ENCODE measurements at regions not wholly inside any gene's neighbourhood (a gene's known extent, or its start where the extent isn't known, plus 50 kb on each side); places are given as distances from the start of the nearest gene placed in this dataset.

DNA sequence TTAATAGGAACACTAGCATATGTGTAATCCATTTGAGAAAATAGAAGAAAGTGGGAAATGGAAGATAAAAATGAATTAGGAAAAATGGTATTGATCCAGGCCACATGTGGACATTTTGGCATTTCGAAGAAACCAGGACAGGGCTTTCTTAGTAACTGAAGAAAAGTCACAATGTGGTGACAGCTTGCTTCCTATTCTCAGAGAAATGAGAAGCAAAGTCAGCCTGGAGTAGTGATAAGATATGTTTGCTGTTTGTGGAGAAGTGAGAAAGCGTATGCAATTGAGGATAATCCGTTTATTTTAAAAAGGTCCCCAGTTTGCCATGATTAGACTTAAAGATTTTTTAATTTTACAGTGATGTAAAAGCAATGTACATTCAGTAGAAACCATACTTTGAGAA lies 127.9 kb downstream of the SLITRK6 start:
- CTCF ChIA-PET, result no interaction called here

DNA sequence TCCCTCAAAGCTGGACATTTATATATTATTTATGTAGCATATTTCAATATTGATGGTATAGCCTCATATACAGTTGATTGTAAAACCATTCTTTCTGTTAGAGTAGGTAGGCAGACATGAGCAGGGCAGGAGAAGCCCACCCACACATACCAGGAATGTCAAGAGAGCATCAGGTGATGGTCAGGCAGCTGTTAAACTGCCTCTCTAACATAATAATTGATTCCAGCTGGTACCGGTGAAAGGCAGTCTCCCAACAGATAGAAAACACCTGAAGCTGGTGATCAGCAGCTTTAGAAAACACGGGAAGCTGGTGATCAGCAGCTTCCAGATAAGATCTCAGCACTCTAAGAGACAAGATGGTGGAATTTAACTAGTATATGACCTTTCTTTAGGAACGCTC lies 132.9 kb downstream of the SLITRK6 start:
- Histone ChIP-seq H3K79me2 (ENCODE audit: insufficient read depth, low read length) (no peaks in the 10 kb centered on the region), H3K4me2 (ENCODE audit: low read length) (no peak overlapping the region), H4K20me1 (ENCODE audit: insufficient read depth) (no peaks in the 10 kb centered on the region), H3K4me1 (ENCODE audit: control insufficient read depth in 1 of 2, insufficient read depth in 2 of 2, low read length in 2 of 2) (no peaks in the 10 kb centered on the region), H3K4me3 (replicated peaks in 1 of 2; ENCODE audit: low read depth in 1 of 2, low read length in 2 of 2) (no peak overlapping the region), H3K36me3 (ENCODE audit: control insufficient read depth in 1 of 2, insufficient read depth in 2 of 2, low read length in 2 of 2) (no peaks in the 10 kb centered on the region), H3K9me2 (ENCODE audit: insufficient read depth) (no peaks in the 10 kb centered on the region), H3K9me3 (ENCODE audit: control insufficient read depth in 1 of 2, insufficient read depth in 1 of 2, low read depth in 1 of 2, low read length in 2 of 2) (peaks cover 0 to 3% of the 10 kb centered on the region in 2 experiments; a peak in 1 of 4 replicates), H3K27ac (ENCODE audit: low read depth, low read length) (no peak overlapping the region), H3K27me3 (ENCODE audit: insufficient read depth, low read length) (no peaks in the 10 kb centered on the region), H2AFZ (ENCODE audit: low read depth, low read length, poor library complexity, severe bottlenecking) (no peak overlapping the region), H3K9ac (ENCODE audit: low read length) (no peak overlapping the region)
- ATAC-seq (no peak), DNase-seq (ENCODE audit: low read depth, low spot score) (no peak)
- intact Hi-C loops (cut with micrococcal nuclease), result no loop called here
- CTCF ChIA-PET, result no interaction called here
- BruUV-seq (replicated peaks), result no TSS peak
- no peak for TF ChIP-seq FOSL1 (IDR thresholded peaks at IDR 0.05; ENCODE audit: low read depth)
- no peak for TF ChIP-seq CBX3 (IDR thresholded peaks at IDR 0.05; ENCODE audit: low read depth)
- TF ChIP-seq JUND (IDR thresholded peaks at IDR 0.05), result no peak
- TF ChIP-seq RAD21 (IDR thresholded peaks at IDR 0.05; ENCODE audit: low read depth), result no peak
- no peak for TF ChIP-seq SIN3A (IDR thresholded peaks at IDR 0.05; ENCODE audit: low read depth)
- no peak for TF ChIP-seq SP1 (IDR thresholded peaks at IDR 0.05; ENCODE audit: low read depth)
- TF ChIP-seq EZH2 (IDR thresholded peaks at IDR 0.05), result no peak
- TF ChIP-seq, protein P1, sequence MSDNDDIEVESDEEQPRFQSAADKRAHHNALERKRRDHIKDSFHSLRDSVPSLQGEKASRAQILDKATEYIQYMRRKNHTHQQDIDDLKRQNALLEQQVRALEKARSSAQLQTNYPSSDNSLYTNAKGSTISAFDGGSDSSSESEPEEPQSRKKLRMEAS (IDR thresholded peaks at IDR 0.05), result no peak
- TF ChIP-seq, protein P2, sequence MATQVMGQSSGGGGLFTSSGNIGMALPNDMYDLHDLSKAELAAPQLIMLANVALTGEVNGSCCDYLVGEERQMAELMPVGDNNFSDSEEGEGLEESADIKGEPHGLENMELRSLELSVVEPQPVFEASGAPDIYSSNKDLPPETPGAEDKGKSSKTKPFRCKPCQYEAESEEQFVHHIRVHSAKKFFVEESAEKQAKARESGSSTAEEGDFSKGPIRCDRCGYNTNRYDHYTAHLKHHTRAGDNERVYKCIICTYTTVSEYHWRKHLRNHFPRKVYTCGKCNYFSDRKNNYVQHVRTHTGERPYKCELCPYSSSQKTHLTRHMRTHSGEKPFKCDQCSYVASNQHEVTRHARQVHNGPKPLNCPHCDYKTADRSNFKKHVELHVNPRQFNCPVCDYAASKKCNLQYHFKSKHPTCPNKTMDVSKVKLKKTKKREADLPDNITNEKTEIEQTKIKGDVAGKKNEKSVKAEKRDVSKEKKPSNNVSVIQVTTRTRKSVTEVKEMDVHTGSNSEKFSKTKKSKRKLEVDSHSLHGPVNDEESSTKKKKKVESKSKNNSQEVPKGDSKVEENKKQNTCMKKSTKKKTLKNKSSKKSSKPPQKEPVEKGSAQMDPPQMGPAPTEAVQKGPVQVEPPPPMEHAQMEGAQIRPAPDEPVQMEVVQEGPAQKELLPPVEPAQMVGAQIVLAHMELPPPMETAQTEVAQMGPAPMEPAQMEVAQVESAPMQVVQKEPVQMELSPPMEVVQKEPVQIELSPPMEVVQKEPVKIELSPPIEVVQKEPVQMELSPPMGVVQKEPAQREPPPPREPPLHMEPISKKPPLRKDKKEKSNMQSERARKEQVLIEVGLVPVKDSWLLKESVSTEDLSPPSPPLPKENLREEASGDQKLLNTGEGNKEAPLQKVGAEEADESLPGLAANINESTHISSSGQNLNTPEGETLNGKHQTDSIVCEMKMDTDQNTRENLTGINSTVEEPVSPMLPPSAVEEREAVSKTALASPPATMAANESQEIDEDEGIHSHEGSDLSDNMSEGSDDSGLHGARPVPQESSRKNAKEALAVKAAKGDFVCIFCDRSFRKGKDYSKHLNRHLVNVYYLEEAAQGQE (IDR thresholded peaks at IDR 0.05; ENCODE audit: low read depth), result no peak
- no peak for TF ChIP-seq POLR2A (IDR thresholded peaks at IDR 0.05; ENCODE audit: borderline replicate concordance, extremely low read depth, insufficient read depth, insufficient read length)
- TF ChIP-seq CEBPB (IDR thresholded peaks at IDR 0.05; ENCODE audit: low read depth), result no peak
- no peak for TF ChIP-seq ZNF274 (IDR thresholded peaks at IDR 0.05; ENCODE audit: low read depth, low read length)
- TF ChIP-seq, protein P3, sequence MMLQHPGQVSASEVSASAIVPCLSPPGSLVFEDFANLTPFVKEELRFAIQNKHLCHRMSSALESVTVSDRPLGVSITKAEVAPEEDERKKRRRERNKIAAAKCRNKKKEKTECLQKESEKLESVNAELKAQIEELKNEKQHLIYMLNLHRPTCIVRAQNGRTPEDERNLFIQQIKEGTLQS (IDR thresholded peaks at IDR 0.05), result no peak
- RAD21 ChIA-PET (ENCODE audit: low non-redundant PET in 1 of 2, low total read pairs in 2 of 2, uncharacterized antibody in 2 of 2, unreplicated experiment in 2 of 2), result no interaction called here
- POLR2A ChIA-PET, result no interaction called here

More for the DNA sequence above, 127.9 kb downstream of the SLITRK6 start:
- POLR2A ChIA-PET, result no interaction called here
- Histone ChIP-seq H3K4me3 (replicated peaks in 1 of 2; ENCODE audit: low read depth in 1 of 2, low read length in 2 of 2) (no peak overlapping the region), H3K9me2 (ENCODE audit: insufficient read depth) (no peaks in the 10 kb centered on the region), H3K4me2 (ENCODE audit: low read length) (no peak overlapping the region), H4K20me1 (ENCODE audit: insufficient read depth) (no peaks in the 10 kb centered on the region; the same call in 1 of the 2 replicates), H3K4me1 (ENCODE audit: control insufficient read depth in 1 of 2, insufficient read depth in 2 of 2, low read length in 2 of 2) (no peaks in the 10 kb centered on the region), H2AFZ (ENCODE audit: low read depth, low read length, poor library complexity, severe bottlenecking) (no peak overlapping the region), H3K79me2 (ENCODE audit: insufficient read depth, low read length) (no peaks in the 10 kb centered on the region), H3K27ac (ENCODE audit: low read depth, low read length) (no peak overlapping the region), H3K9me3 (ENCODE audit: control insufficient read depth in 1 of 2, insufficient read depth in 1 of 2, low read depth in 1 of 2, low read length in 2 of 2) (peaks cover 0 to 13% of the 10 kb centered on the region in 2 experiments; a peak in 2 of 4 replicates), H3K36me3 (ENCODE audit: control insufficient read depth in 1 of 2, insufficient read depth in 2 of 2, low read length in 2 of 2) (no peaks in the 10 kb centered on the region), H3K9ac (ENCODE audit: low read length) (no peak overlapping the region), H3K27me3 (ENCODE audit: insufficient read depth, low read length) (no peaks in the 10 kb centered on the region)
- intact Hi-C loops (cut with micrococcal nuclease), result no loop called here
- DNase-seq (ENCODE audit: low read depth, low spot score) (no peak), ATAC-seq (no peak)
- no peak for TF ChIP-seq ZNF274 (IDR thresholded peaks at IDR 0.05; ENCODE audit: low read depth, low read length)
- TF ChIP-seq RAD21 (IDR thresholded peaks at IDR 0.05; ENCODE audit: low read depth), result no peak
- TF ChIP-seq CEBPB (IDR thresholded peaks at IDR 0.05; ENCODE audit: low read depth), result no peak
- TF ChIP-seq SRF (IDR thresholded peaks at IDR 0.05; ENCODE audit: low read depth), result no peak
- TF ChIP-seq CBX3 (IDR thresholded peaks at IDR 0.05; ENCODE audit: low read depth), result no peak
- no peak for TF ChIP-seq EZH2 (IDR thresholded peaks at IDR 0.05)
- no TSS peak for BruUV-seq (replicated peaks)
- RAD21 ChIA-PET (ENCODE audit: low non-redundant PET in 1 of 2, low total read pairs in 2 of 2, uncharacterized antibody in 2 of 2, unreplicated experiment in 2 of 2), result no interaction called here

Measured in HCT116 (cell line).